ENCODE measurements at regions not wholly inside any gene's neighbourhood (a gene's known extent, or its start where the extent isn't known, plus 50 kb on each side); places are given as distances from the start of the nearest gene placed in this dataset.

GRCh38 chr2:126312579-126312978 is 343.4 kb upstream of the GYPC start:
- DNase-seq (ENCODE audit: low read depth, low spot score), result no peak
- no peak overlapping the region for H3K4me3 ChIP-seq (ENCODE audit: low read depth, low read length)
- in situ Hi-C loops (cut with HindIII; ENCODE audit: low sequenced_read_pairs), result no loop called here
- TF ChIP-seq CTCF (IDR thresholded peaks at IDR 0.05; ENCODE audit: low read depth, low read length), result no peak

- no peak for DNase-seq (ENCODE audit: low read depth, low spot score)
- in situ Hi-C loops (cut with HindIII; ENCODE audit: low sequenced_read_pairs), result no loop called here
- TF ChIP-seq CTCF (IDR thresholded peaks at IDR 0.05; ENCODE audit: low read depth, low read length), result no peak
- H3K4me3 ChIP-seq (ENCODE audit: low read depth, low read length), result no peak overlapping the region
Observed at GRCh38 chr2:126315828-126316227, 340.1 kb upstream of the GYPC start.

GRCh38 chr2:126317790-126318431 is 338.0 kb upstream of the GYPC start:
- no peak for DNase-seq (ENCODE audit: low read depth, low spot score)
- H3K4me3 ChIP-seq (ENCODE audit: low read depth, low read length), result no peak overlapping the region
- no peak for TF ChIP-seq CTCF (IDR thresholded peaks at IDR 0.05; ENCODE audit: low read depth, low read length)
- in situ Hi-C loops (cut with HindIII; ENCODE audit: low sequenced_read_pairs), result no loop called here

GRCh38 chr2:126322342-126322741 is 333.6 kb upstream of the GYPC start:
- no peak for DNase-seq (ENCODE audit: low read depth, low spot score)
- no peak overlapping the region for H3K4me3 ChIP-seq (ENCODE audit: low read depth, low read length)
- no peak for TF ChIP-seq CTCF (IDR thresholded peaks at IDR 0.05; ENCODE audit: low read depth, low read length)
- in situ Hi-C loops (cut with HindIII; ENCODE audit: low sequenced_read_pairs), result no loop called here

GRCh38 chr2:126325202-126325601 is 330.8 kb upstream of the GYPC start:
- no peak for TF ChIP-seq CTCF (IDR thresholded peaks at IDR 0.05; ENCODE audit: low read depth, low read length)
- in situ Hi-C loops (cut with HindIII; ENCODE audit: low sequenced_read_pairs), result no loop called here
- no peak overlapping the region for H3K4me3 ChIP-seq (ENCODE audit: low read depth, low read length)
- DNase-seq (ENCODE audit: low read depth, low spot score), result no peak

DNA sequence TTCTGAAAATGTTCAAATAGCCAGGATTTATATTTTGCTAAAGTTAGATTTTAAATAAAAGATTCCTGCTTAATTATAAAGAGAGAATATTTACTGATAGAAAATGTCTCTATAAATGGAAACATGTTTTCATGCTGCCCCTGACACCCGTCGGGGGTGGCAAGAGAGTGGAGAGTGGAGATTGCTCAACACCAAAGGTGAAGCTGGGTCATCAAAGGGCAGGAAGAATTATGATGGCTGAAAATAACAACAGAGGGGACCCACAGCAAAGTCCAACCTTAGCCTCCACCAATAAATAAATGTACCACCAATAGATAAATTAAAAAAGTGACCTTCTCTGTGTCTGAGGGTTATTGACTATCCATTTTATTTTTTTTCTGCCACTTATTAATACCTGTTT is 326.8 kb upstream of the GYPC start:
- DNase-seq (ENCODE audit: low read depth, low spot score), result no peak
- in situ Hi-C loops (cut with HindIII; ENCODE audit: low sequenced_read_pairs), result no loop called here
- H3K4me3 ChIP-seq (ENCODE audit: low read depth, low read length), result no peak overlapping the region
- TF ChIP-seq CTCF (IDR thresholded peaks at IDR 0.05; ENCODE audit: low read depth, low read length), result no peak

- TF ChIP-seq CTCF (IDR thresholded peaks at IDR 0.05; ENCODE audit: low read depth, low read length), result no peak
- H3K4me3 ChIP-seq (ENCODE audit: low read depth, low read length), result no peak overlapping the region
- in situ Hi-C loops (cut with HindIII; ENCODE audit: low sequenced_read_pairs), result no loop called here
- no peak for DNase-seq (ENCODE audit: low read depth, low spot score)
Observed at GRCh38 chr2:126342457-126342856, 313.5 kb upstream of the GYPC start.

All from astrocyte of the spinal cord (primary cell).